ENCODE measurements at regions not wholly inside any gene's neighbourhood (a gene's known extent, or its start where the extent isn't known, plus 50 kb on each side); places are given as distances from the start of the nearest gene placed in this dataset.

GRCh38 chr16:80148826-80149225 lies 392.0 kb upstream of the DYNLRB2 start:
- H3K4me1 Mint-ChIP-seq, result no peaks in the 10 kb centered on the region
- H3K27ac Mint-ChIP-seq, result no peak overlapping the region
- no peaks in the 10 kb centered on the region for H3K36me3 Mint-ChIP-seq
- H3K4me3 Mint-ChIP-seq, result no peak overlapping the region
- peaks cover 0 to 4% (median 0%) of the 10 kb centered on the region in 6 donors for H3K9me3 Mint-ChIP-seq
- no peak for DNase-seq
- H3K27me3 Mint-ChIP-seq (ENCODE audit: low read depth in 3 of 3), result peaks cover under 1 to 8% (median 2%) of the 10 kb centered on the region in 3 donors

GRCh38 chr16:80147026-80147655 lies 393.7 kb upstream of the DYNLRB2 start:
- Mint-ChIP-seq H3K9me3 (peaks cover 0 to 5% (median 0%) of the 10 kb centered on the region in 6 donors), H3K27me3 (ENCODE audit: low read depth in 3 of 3) (peaks cover 0 to 8% (median 2%) of the 10 kb centered on the region in 3 donors), H3K27ac (no peak overlapping the region), H3K36me3 (no peaks in the 10 kb centered on the region), H3K4me3 (no peak overlapping the region), H3K4me1 (no peaks in the 10 kb centered on the region)
- DNase-seq, result no peak

- no peak overlapping the region for H3K4me3 Mint-ChIP-seq
- H3K9me3 Mint-ChIP-seq, result peaks cover 0 to 6% (median under 1%) of the 10 kb centered on the region in 6 donors
- H3K36me3 Mint-ChIP-seq, result no peaks in the 10 kb centered on the region
- H3K27me3 Mint-ChIP-seq (ENCODE audit: low read depth in 3 of 3), result peaks cover under 1 to 10% (median 2%) of the 10 kb centered on the region in 3 donors
- no peak overlapping the region for H3K27ac Mint-ChIP-seq
- H3K4me1 Mint-ChIP-seq, result no peaks in the 10 kb centered on the region
- DNase-seq, result no peak
These were observed 396.6 kb upstream of the DYNLRB2 start for GRCh38 chr16:80144191-80144590.

- H3K4me1 Mint-ChIP-seq, result no peaks in the 10 kb centered on the region
- DNase-seq, result no peak
- H3K27ac Mint-ChIP-seq, result no peak overlapping the region
- H3K27me3 Mint-ChIP-seq (ENCODE audit: low read depth in 3 of 3), result peaks cover 2 to 10% (median 3%) of the 10 kb centered on the region in 3 donors
- peaks cover 0 to 8% (median under 1%) of the 10 kb centered on the region in 6 donors for H3K9me3 Mint-ChIP-seq
- H3K4me3 Mint-ChIP-seq, result no peak overlapping the region
- H3K36me3 Mint-ChIP-seq, result no peaks in the 10 kb centered on the region
These were observed 397.9 kb upstream of the DYNLRB2 start for GRCh38 chr16:80142940-80143339.

- Mint-ChIP-seq H3K9me3 (peaks cover 0 to 14% (median 2%) of the 10 kb centered on the region in 6 donors), H3K4me1 (no peaks in the 10 kb centered on the region), H3K27me3 (ENCODE audit: low read depth in 3 of 3) (peaks cover 1 to 8% (median 2%) of the 10 kb centered on the region in 3 donors), H3K4me3 (no peak overlapping the region), H3K36me3 (no peaks in the 10 kb centered on the region), H3K27ac (no peak overlapping the region)
- no peak for DNase-seq
These were observed 398.5 kb upstream of the DYNLRB2 start for GRCh38 chr16:80142281-80142680.

- Mint-ChIP-seq H3K36me3 (no peaks in the 10 kb centered on the region), H3K27ac (no peak overlapping the region), H3K9me3 (peaks cover 0 to 4% (median 0%) of the 10 kb centered on the region in 6 donors), H3K4me1 (no peaks in the 10 kb centered on the region), H3K27me3 (ENCODE audit: low read depth in 3 of 3) (peaks cover 0 to 4% (median 2%) of the 10 kb centered on the region in 3 donors), H3K4me3 (no peak overlapping the region)
- no peak for DNase-seq
These were observed 411.0 kb upstream of the DYNLRB2 start for GRCh38 chr16:80129791-80130190.

GRCh38 chr16:80125677-80126076 lies 415.1 kb upstream of the DYNLRB2 start:
- H3K4me3 Mint-ChIP-seq, result no peak overlapping the region
- peaks cover 3 to 5% (median 5%) of the 10 kb centered on the region in 3 donors for H3K27me3 Mint-ChIP-seq (ENCODE audit: low read depth in 3 of 3)
- DNase-seq, result no peak
- no peaks in the 10 kb centered on the region for H3K36me3 Mint-ChIP-seq
- peaks cover 0 to 6% (median 0%) of the 10 kb centered on the region in 6 donors for H3K9me3 Mint-ChIP-seq
- no peaks in the 10 kb centered on the region for H3K4me1 Mint-ChIP-seq
- H3K27ac Mint-ChIP-seq, result no peak overlapping the region

- Mint-ChIP-seq H3K4me1 (no peaks in the 10 kb centered on the region), H3K36me3 (no peaks in the 10 kb centered on the region), H3K4me3 (no peak overlapping the region), H3K9me3 (peaks cover 0 to 6% (median 0%) of the 10 kb centered on the region in 6 donors), H3K27me3 (ENCODE audit: low read depth in 3 of 3) (peaks cover 6 to 9% (median 6%) of the 10 kb centered on the region in 3 donors), H3K27ac (no peak overlapping the region)
- DNase-seq, result no peak
These were observed 417.6 kb upstream of the DYNLRB2 start for GRCh38 chr16:80123189-80123588.

- H3K36me3 Mint-ChIP-seq, result no peaks in the 10 kb centered on the region
- no peaks in the 10 kb centered on the region for H3K4me1 Mint-ChIP-seq
- H3K4me3 Mint-ChIP-seq, result no peak overlapping the region
- peaks cover 6 to 9% (median 6%) of the 10 kb centered on the region in 3 donors for H3K27me3 Mint-ChIP-seq (ENCODE audit: low read depth in 3 of 3)
- peaks cover 0 to 6% (median 0%) of the 10 kb centered on the region in 6 donors for H3K9me3 Mint-ChIP-seq
- H3K27ac Mint-ChIP-seq, result no peak overlapping the region
- DNase-seq, result no peak
These were observed 418.7 kb upstream of the DYNLRB2 start for GRCh38 chr16:80122115-80122514.

- H3K4me3 Mint-ChIP-seq, result no peak overlapping the region
- H3K4me1 Mint-ChIP-seq, result no peaks in the 10 kb centered on the region
- no peak for DNase-seq
- no peak overlapping the region for H3K27ac Mint-ChIP-seq
- peaks cover 0 to 6% (median 0%) of the 10 kb centered on the region in 6 donors for H3K9me3 Mint-ChIP-seq
- no peaks in the 10 kb centered on the region for H3K36me3 Mint-ChIP-seq
- H3K27me3 Mint-ChIP-seq (ENCODE audit: low read depth in 3 of 3), result peaks cover 6 to 10% (median 6%) of the 10 kb centered on the region in 3 donors
These were observed 419.3 kb upstream of the DYNLRB2 start for GRCh38 chr16:80121522-80121909.

- Mint-ChIP-seq H3K36me3 (no peaks in the 10 kb centered on the region), H3K9me3 (peaks cover 0 to 6% (median 0%) of the 10 kb centered on the region in 6 donors), H3K4me1 (no peaks in the 10 kb centered on the region), H3K27ac (no peak overlapping the region), H3K27me3 (ENCODE audit: low read depth in 3 of 3) (peaks cover 6 to 14% (median 6%) of the 10 kb centered on the region in 3 donors), H3K4me3 (no peak overlapping the region)
- DNase-seq, result no peak
These were observed 419.8 kb upstream of the DYNLRB2 start for GRCh38 chr16:80120899-80121521.

- Mint-ChIP-seq H3K4me1 (no peaks in the 10 kb centered on the region), H3K9me3 (no peaks in the 10 kb centered on the region), H3K4me3 (no peak overlapping the region), H3K27me3 (ENCODE audit: low read depth in 3 of 3) (peaks cover 3 to 12% (median 4%) of the 10 kb centered on the region in 3 donors), H3K36me3 (no peaks in the 10 kb centered on the region), H3K27ac (no peak overlapping the region)
- no peak for DNase-seq
These were observed 423.1 kb upstream of the DYNLRB2 start for GRCh38 chr16:80117556-80118130.

- Mint-ChIP-seq H3K36me3 (no peaks in the 10 kb centered on the region), H3K27me3 (ENCODE audit: low read depth in 3 of 3) (peaks cover 4 to 11% (median 6%) of the 10 kb centered on the region in 3 donors), H3K27ac (no peak overlapping the region), H3K4me1 (no peaks in the 10 kb centered on the region), H3K4me3 (no peak overlapping the region), H3K9me3 (no peaks in the 10 kb centered on the region)
- DNase-seq, result no peak
These were observed 424.1 kb upstream of the DYNLRB2 start for GRCh38 chr16:80116711-80117110.

GRCh38 chr16:80114699-80115098 lies 426.1 kb upstream of the DYNLRB2 start:
- no peaks in the 10 kb centered on the region for H3K4me1 Mint-ChIP-seq
- DNase-seq, result no peak
- no peaks in the 10 kb centered on the region for H3K36me3 Mint-ChIP-seq
- no peak overlapping the region for H3K27ac Mint-ChIP-seq
- no peaks in the 10 kb centered on the region for H3K9me3 Mint-ChIP-seq
- peaks cover 4 to 9% (median 8%) of the 10 kb centered on the region in 3 donors for H3K27me3 Mint-ChIP-seq (ENCODE audit: low read depth in 3 of 3)
- no peak overlapping the region for H3K4me3 Mint-ChIP-seq
